Spleen (tissue), 11 donors: ENCODE measurements at regions not wholly inside any gene's neighbourhood (a gene's known extent, or its start where the extent isn't known, plus 50 kb on each side); places are given as distances from the start of the nearest gene placed in this dataset.

Source experiments
- DNase-seq: peaks from one replicate; pipeline ENCODE4 v3.0.0-alpha.2; 2020
- H3K27ac ChIP-seq, 8 donors: fragments of 200-600 bp; sonication (generic) in 7 of 8; 1 replicate in 4 of 8; 2 replicates in 4 of 8; pipeline versions ENCODE4 v1.5.0 to v1.8.0; 2016 to 2021; ENCODE audit warnings: inconsistent platforms in 4 of 8, mild to moderate bottlenecking in 4 of 8, moderate library complexity in 1 of 8
- H3K27me3 ChIP-seq, 7 donors: fragments of 200-600 bp; sonication (generic) in 6 of 7; replicated peaks in 1 of 7; 1 replicate in 4 of 7; 2 replicates in 3 of 7; pipeline versions ENCODE4 v1.5.0 to v1.8.0; 2016 to 2021; ENCODE audit warnings: inconsistent platforms in 3 of 7, mild to moderate bottlenecking in 1 of 7
- H3K36me3 ChIP-seq, 6 donors: fragments of 200-600 bp; sonication (generic) in 5 of 6; 1 replicate in 4 of 6; 2 replicates in 2 of 6; pipeline versions ENCODE4 v1.5.0 to v1.8.0; 2016 to 2021; ENCODE audit warnings: inconsistent platforms in 2 of 6
- H3K4me1 ChIP-seq, 6 donors: fragments of 200-600 bp; sonication (generic) in 5 of 6; 1 replicate in 3 of 6; 2 replicates in 3 of 6; pipeline versions ENCODE4 v1.5.0 to v1.8.0; 2016 to 2021; ENCODE audit warnings: inconsistent platforms in 3 of 6
- H3K4me3 ChIP-seq, 8 donors: fragments of 200-600 bp; sonication (generic) in 7 of 8; 1 replicate in 4 of 8; 2 replicates in 4 of 8; pipeline versions ENCODE4 v1.5.0 to v1.8.0; 2016 to 2021; ENCODE audit warnings: inconsistent platforms in 4 of 8, mild to moderate bottlenecking in 4 of 8, moderate library complexity in 2 of 8
- H3K9me3 ChIP-seq, 8 donors: fragments of 200-600 bp; sonication (generic) in 7 of 8; 1 replicate in 4 of 8; 2 replicates in 4 of 8; pipeline versions ENCODE4 v1.5.0 to v1.8.0; 2016 to 2021; ENCODE audit warnings: inconsistent platforms in 4 of 8
- POLR2A ChIP-seq, 3 donors: fragments of 450-650 bp; IDR thresholded peaks; one replicate each; pipeline ENCODE4 v1.5.1; 2017; ENCODE audit warnings: antibody characterized with exemption in 3 of 3, mild to moderate bottlenecking in 1 of 3
- POLR2AphosphoS5 ChIP-seq, 3 donors: sonication (generic); formaldehyde crosslinking; IDR thresholded peaks; one replicate each; pipeline ENCODE4 v1.5.1; 2017; ENCODE audit warnings: antibody characterized with exemption in 3 of 3
- WGBS, 5 donors: extraction: QIAGEN DNeasy Blood & Tissue Kit in 3 of 5; methylation state at CpG; one replicate each; pipeline versions ENCODE4 v1.1.5 to v1.1.7; 2013 to 2018; 5-methylcytosine and 5-hydroxymethylcytosine counted together
- intact Hi-C: fragments of 100-400 bp; cut with DNase I; formaldehyde crosslinking; loops from one replicate; pipeline ENCODE4 v1.15.0; 2023; ENCODE audit warnings: low total_unique reads
- TF ChIP-seq, protein P1 (sequence below), 11 experiments: fragments of 200-600 bp in 7 of 11; fragments of 450-650 bp in 4 of 11; sonication (generic) in 4 of 11; IDR thresholded peaks in 8 of 11; conservative IDR thresholded peaks in 3 of 11; 1 replicate in 7 of 11; 2 replicates in 4 of 11; pipeline versions ENCODE4 v1.4.0 to v1.8.0; 2016 to 2021; ENCODE audit warnings: antibody characterized with exemption in 11 of 11, inconsistent platforms in 4 of 11, mild to moderate bottlenecking in 1 of 11
- donor health status: healthy with polysubstance abuse.
- donor health status: DM: no; HTN: no; CAD: no; lungs with moderate emphysema.
- donor health status: DM: no; HTN: no; CAD: no.
- donor health status: Bipolar disorder and iron deficiency.
- donor health status: healthy.
- donor health status: DM: no; HTN: no; CAD: no.
- donor health status: DM: yes; HTN: yes; CAD: no.

DNA sequence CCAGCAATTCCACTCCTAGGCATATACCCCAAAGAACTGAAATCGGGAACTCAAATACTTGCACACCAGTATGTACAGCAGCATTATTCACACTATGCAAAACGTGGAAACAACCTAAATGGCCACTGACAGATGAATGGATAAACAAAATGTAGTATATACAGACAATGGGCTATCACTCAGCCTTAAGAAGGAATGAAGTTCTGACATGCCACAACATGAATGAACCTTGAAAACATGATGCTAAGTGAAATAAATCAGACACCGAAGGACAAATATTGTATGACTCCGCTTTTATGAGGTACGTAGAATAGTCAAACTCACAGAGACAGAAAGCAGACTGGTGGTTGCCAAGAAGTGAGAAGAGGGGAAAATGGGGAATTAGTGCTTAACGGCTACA is 59.1 kb upstream of the CCN6 start:
- no peak overlapping the region for H3K27ac ChIP-seq
- H3K4me1 ChIP-seq: peaks cover 0 to 41% (median 22%) of the 10 kb centered on the region in 6 donors
- TF ChIP-seq POLR2AphosphoS5 (IDR thresholded peaks at IDR 0.05) (no peak), POLR2A (IDR thresholded peaks at IDR 0.05) (no peak)
- TF ChIP-seq, protein P1, sequence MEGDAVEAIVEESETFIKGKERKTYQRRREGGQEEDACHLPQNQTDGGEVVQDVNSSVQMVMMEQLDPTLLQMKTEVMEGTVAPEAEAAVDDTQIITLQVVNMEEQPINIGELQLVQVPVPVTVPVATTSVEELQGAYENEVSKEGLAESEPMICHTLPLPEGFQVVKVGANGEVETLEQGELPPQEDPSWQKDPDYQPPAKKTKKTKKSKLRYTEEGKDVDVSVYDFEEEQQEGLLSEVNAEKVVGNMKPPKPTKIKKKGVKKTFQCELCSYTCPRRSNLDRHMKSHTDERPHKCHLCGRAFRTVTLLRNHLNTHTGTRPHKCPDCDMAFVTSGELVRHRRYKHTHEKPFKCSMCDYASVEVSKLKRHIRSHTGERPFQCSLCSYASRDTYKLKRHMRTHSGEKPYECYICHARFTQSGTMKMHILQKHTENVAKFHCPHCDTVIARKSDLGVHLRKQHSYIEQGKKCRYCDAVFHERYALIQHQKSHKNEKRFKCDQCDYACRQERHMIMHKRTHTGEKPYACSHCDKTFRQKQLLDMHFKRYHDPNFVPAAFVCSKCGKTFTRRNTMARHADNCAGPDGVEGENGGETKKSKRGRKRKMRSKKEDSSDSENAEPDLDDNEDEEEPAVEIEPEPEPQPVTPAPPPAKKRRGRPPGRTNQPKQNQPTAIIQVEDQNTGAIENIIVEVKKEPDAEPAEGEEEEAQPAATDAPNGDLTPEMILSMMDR (IDR thresholded peaks at IDR 0.05 in 8 of 11, conservative IDR thresholded peaks at IDR 0.05 in 3 of 11): no peak
- 89 to 94% (median 91%) methylated on average over 6 of the region's 6 CpGs for WGBS, 5 donors
- DNase-seq: no peak
- no peak overlapping the region for H3K4me3 ChIP-seq
- no peaks in the 10 kb centered on the region for H3K36me3 ChIP-seq
- H3K27me3 ChIP-seq: peaks cover 0 to 10% (median 0%) of the 10 kb centered on the region in 7 donors
- H3K9me3 ChIP-seq: no peaks in the 10 kb centered on the region
- intact Hi-C loops: no loop called here

DNA sequence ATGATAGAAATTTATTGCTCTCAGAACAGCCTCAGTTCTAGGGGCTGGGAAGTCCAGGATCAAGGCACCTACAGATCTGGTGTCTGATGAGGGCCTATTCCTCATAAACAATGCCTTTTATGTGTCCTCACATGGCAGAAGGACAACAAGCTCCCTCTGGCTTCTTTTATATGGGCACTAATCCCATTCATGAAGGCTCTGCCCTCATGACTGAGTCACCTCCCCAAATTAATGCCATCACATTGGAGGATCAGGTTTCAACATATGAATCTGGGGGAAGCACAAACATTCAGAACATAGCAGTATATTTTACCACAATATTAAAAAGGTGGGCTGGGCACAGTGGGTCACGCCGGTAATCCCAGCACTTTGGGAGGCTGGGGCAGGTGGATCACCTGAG is 58.5 kb upstream of the CCN6 start:
- 95 to 100% (median 97%) methylated on average over 2 of the region's 2 CpGs for WGBS, 5 donors
- peaks cover 0 to 10% (median 0%) of the 10 kb centered on the region in 7 donors for H3K27me3 ChIP-seq
- TF ChIP-seq, protein P1 (IDR thresholded peaks at IDR 0.05 in 8 of 11, conservative IDR thresholded peaks at IDR 0.05 in 3 of 11): no peak
- TF ChIP-seq POLR2AphosphoS5 (IDR thresholded peaks at IDR 0.05) (no peak), POLR2A (IDR thresholded peaks at IDR 0.05) (no peak)
- H3K4me1 ChIP-seq: peaks cover 0 to 35% (median 17%) of the 10 kb centered on the region in 6 donors
- H3K9me3 ChIP-seq: no peaks in the 10 kb centered on the region
- DNase-seq: no peak
- H3K27ac ChIP-seq: no peak overlapping the region
- intact Hi-C loops: no loop called here
- no peaks in the 10 kb centered on the region for H3K36me3 ChIP-seq
- H3K4me3 ChIP-seq: no peak overlapping the region

DNA sequence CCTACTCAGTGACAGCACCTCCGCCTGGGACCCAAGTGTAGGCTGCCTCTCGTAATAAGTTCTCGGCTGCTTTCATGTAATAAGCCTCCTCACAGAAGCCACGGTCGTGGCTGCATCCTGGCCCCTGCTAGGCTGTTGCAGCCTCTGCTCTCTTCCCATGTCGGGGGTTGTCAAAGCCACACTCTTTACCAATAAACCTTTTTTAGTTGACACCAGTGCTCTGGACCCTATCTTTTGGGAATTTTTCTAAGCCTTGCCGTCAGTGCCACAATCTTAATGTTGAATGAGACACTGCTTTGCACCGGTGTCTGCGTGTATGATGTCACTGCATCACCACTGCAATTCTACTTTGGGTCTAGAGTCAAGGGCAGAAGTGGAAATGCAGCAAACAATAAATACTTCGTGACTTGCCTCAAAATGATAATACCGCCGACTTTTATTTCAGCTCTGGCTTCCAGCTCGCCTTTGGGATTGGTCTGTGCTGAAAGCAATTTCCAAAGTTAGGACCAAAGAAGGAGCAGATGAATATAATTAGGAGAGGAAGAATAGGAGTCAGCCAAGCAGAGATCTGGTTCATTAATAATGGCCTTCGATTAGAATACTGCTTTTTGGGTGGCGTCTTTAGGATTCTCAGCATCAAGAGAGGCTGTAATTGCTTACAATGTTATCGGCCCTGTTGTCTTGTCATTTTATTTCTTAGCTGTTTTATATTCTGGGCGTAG is 57.6 kb upstream of the CCN6 start:
- no peak for DNase-seq
- Histone ChIP-seq H3K27ac (no peak overlapping the region), H3K9me3 (no peaks in the 10 kb centered on the region), H3K4me3 (no peak overlapping the region), H3K4me1 (peaks cover 0 to 33% (median 16%) of the 10 kb centered on the region in 6 donors), H3K36me3 (no peaks in the 10 kb centered on the region), H3K27me3 (peaks cover 0 to 7% (median 0%) of the 10 kb centered on the region in 7 donors)
- WGBS, 5 donors: 85 to 87% (median 86%) methylated on average over 17 of the region's 17 CpGs
- no peak for TF ChIP-seq POLR2AphosphoS5 (IDR thresholded peaks at IDR 0.05)
- no peak for TF ChIP-seq POLR2A (IDR thresholded peaks at IDR 0.05)
- TF ChIP-seq, protein P1 (IDR thresholded peaks at IDR 0.05 in 8 of 11, conservative IDR thresholded peaks at IDR 0.05 in 3 of 11): no peak
- intact Hi-C loops: no loop called here

DNA sequence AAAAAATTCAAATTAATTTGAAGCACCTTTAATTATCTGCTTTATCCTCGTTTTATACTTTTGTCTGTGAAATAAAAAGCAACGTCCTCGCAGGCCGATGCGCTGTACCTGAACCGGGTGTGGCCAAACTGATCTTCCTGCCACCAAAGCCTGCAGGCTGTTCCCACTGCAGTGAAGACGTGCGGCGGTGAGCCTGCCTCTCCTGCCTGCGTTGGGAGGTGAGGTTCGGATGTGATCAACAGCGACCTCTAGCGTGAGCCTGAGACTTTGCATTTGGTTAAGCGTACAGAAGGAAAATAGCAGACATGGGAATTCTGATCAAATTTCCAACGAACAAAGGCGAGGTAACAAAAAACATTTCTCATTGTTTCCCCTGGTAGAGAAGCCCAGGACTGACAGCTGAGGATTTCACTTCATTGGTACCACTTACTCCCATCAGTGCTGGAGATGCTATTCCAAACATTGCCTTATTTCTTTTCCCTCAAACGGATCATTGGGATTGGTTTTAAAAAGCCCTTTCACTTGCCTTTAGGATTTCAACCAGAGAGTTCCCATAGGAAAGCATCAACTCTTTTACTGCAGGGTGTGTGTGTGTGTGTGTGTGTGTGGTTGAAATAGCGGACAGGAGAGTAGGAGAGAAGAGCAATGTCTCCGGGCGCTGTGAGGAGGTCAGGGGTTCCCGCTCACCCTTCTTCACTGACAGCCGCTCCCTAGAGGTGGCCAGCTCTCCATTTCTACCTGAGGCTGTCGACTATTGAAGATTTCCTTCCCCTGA is 56.6 kb upstream of the CCN6 start:
- peaks cover 0 to 31% (median 16%) of the 10 kb centered on the region in 6 donors for H3K4me1 ChIP-seq
- peak overlapping the region in 1 of 8 donors; percentile 44 for H3K4me3 ChIP-seq
- intact Hi-C loops: no loop called here
- TF ChIP-seq POLR2A (IDR thresholded peaks at IDR 0.05): no peak
- TF ChIP-seq, protein P1 (IDR thresholded peaks at IDR 0.05 in 8 of 11, conservative IDR thresholded peaks at IDR 0.05 in 3 of 11): peak; percentile 81 to 97 (median 90)
- peak; percentile 62 to 85 (median 80) for TF ChIP-seq POLR2AphosphoS5 (IDR thresholded peaks at IDR 0.05)
- H3K36me3 ChIP-seq: no peaks in the 10 kb centered on the region
- 16 to 23% (median 22%) methylated on average over 23 of the region's 23 CpGs for WGBS, 5 donors
- DNase-seq: peak; percentile 93
- no peak overlapping the region for H3K27ac ChIP-seq
- H3K9me3 ChIP-seq: no peaks in the 10 kb centered on the region
- H3K27me3 ChIP-seq: peaks cover 0 to 5% (median 0%) of the 10 kb centered on the region in 7 donors
